OCI-LY1 (cell line): ENCODE measurements at regions not wholly inside any gene's neighbourhood (a gene's known extent, or its start where the extent isn't known, plus 50 kb on each side); places are given as distances from the start of the nearest gene placed in this dataset.

Experiments
- H2AFZ ChIP-seq: fragments of 200-600 bp; sonication (generic), shearing (Covaris generic); 2 replicates; pipeline ENCODE4 v1.6.0; 2014; ENCODE audit warnings: antibody characterized with exemption, mild to moderate bottlenecking, low read length
- H3F3A ChIP-seq: fragments of 200-600 bp; sonication (generic), shearing (Covaris generic); 2 replicates; pipeline ENCODE4 v1.6.0; 2014; ENCODE audit warnings: mild to moderate bottlenecking, antibody characterized with exemption, low read length, moderate library complexity; ENCODE audit not compliant: insufficient read depth
- H3K27ac ChIP-seq: fragments of 200-600 bp; sonication (generic); 2 replicates; pipeline ENCODE4 v1.5.1; 2014; ENCODE audit warnings: low read length, mixed run types, mild to moderate bottlenecking, low read depth; ENCODE audit not compliant: poor library complexity, severe bottlenecking
- H3K27me3 ChIP-seq: fragments of 200-600 bp; sonication (generic); 2 replicates; pipeline ENCODE4 v1.6.0; 2014; ENCODE audit warnings: antibody characterized with exemption, mild to moderate bottlenecking, low read length, moderate library complexity; ENCODE audit not compliant: insufficient read depth
- H3K36me3 ChIP-seq: fragments of 200-600 bp; sonication (generic); 2 replicates; pipeline ENCODE4 v1.6.1; 2014; ENCODE audit warnings: mild to moderate bottlenecking, antibody characterized with exemption, low read length, moderate library complexity, mixed read lengths; ENCODE audit not compliant: insufficient read depth
- H3K4me1 ChIP-seq: fragments of 200-600 bp; sonication (generic); 2 replicates; pipeline ENCODE4 v1.5.1; 2014; ENCODE audit warnings: mild to moderate bottlenecking, low read length, moderate library complexity; ENCODE audit not compliant: insufficient read depth, severe bottlenecking
- H3K4me2 ChIP-seq: fragments of 200-600 bp; sonication (generic), shearing (Covaris generic); 2 replicates; pipeline ENCODE4 v1.6.1; 2014; ENCODE audit warnings: low read length
- H3K4me3 ChIP-seq: fragments of 200-600 bp; sonication (generic); 2 replicates; pipeline ENCODE4 v1.5.1; 2014; ENCODE audit warnings: low read length, low read depth, mild to moderate bottlenecking, mixed read lengths; ENCODE audit not compliant: poor library complexity, severe bottlenecking
- H3K79me2 ChIP-seq: fragments of 200-600 bp; shearing (Covaris generic); 2 replicates; pipeline ENCODE4 v1.6.1; 2016; ENCODE audit warnings: mixed run types, low read length, mixed read lengths; ENCODE audit not compliant: insufficient read depth
- H3K9ac ChIP-seq: fragments of 200-600 bp; sonication (generic), shearing (Covaris generic); 2 replicates; pipeline ENCODE4 v1.6.1; 2014; ENCODE audit warnings: mild to moderate bottlenecking, low read length, mixed read lengths
- H3K9me2 ChIP-seq: fragments of 200-600 bp; sonication (generic), shearing (Covaris generic); 2 replicates; pipeline ENCODE4 v1.6.1; 2014; ENCODE audit warnings: low read depth, mild to moderate bottlenecking, low read length, mixed read lengths
- H3K9me3 ChIP-seq: fragments of 200-600 bp; shearing (Covaris generic); 2 replicates; pipeline ENCODE4 v1.6.1; 2014; ENCODE audit warnings: low read length, mixed read lengths
- H4K20me1 ChIP-seq: fragments of 200-600 bp; sonication (generic), shearing (Covaris generic); 2 replicates; pipeline ENCODE4 v1.6.0; 2016; ENCODE audit warnings: mild to moderate bottlenecking, low read length; ENCODE audit not compliant: insufficient read depth
- EZH2 ChIP-seq: fragments of 200-600 bp; sonication (generic), shearing (Covaris generic); IDR thresholded peaks from 2 replicates; pipeline ENCODE4 v1.8.0; 2017; ENCODE audit warnings: borderline replicate concordance, mixed run types, mild to moderate bottlenecking, antibody characterized with exemption, low read length, moderate library complexity, mixed read lengths
- TF ChIP-seq, protein P1 (sequence below): fragments of 200-600 bp; sonication (generic), shearing (Covaris generic); IDR thresholded peaks from 2 replicates; pipeline ENCODE4 v1.5.1; 2017; ENCODE audit warnings: mild to moderate bottlenecking, antibody characterized with exemption, low read length, moderate library complexity, mixed read lengths

DNA sequence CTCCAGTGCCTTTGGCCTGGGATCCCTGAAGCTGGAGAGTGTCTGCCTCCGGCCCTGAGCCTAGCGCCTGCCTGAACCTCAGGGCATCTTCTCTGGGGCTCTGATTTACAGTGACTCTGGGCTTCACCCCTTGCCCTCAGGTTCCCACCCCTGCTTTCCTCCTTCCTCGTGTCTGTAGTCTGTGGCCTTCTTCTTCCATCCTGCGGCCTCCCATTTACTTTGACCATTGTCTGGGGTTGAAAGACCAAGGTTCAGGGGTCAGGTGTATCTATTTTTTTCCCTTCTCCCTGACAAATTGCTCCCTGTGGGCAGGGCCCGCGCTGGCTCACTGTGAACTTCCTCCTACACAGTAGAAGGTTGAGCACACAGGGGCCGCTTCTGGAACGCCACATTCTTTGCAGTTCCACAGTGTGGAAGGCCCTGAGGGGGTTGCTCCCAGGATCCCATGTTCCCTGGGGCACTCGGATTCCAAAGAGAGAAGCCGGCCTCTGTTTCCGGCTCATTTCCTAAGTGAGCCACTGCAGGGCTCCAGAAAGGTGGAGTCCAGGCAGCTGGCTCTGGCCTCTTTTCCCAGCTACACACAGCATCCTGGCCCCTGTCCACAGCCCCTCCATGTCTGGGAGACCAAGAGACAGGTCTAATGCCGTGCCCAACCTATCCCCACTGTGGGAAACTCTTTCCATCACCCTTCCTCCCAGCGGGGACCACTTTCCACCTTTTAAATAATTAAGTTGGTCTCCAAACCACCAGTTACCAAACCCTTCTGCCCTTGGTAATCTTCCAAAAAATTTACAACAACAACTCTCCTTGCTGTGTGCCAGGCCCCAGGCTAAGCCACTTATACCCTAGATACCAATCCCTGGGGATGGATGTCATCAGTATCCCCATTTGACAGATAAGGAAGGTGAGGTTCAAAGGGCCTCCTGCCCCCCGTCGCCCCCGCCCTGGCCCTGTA, 140.3 kb upstream of the IER5L start:
- Histone ChIP-seq H3K9me2 (no peaks in the 10 kb centered on the region), H3K36me3 (no peaks in the 10 kb centered on the region), H3K4me1 (peaks cover 8% of the 10 kb centered on the region), H3K27ac (no peak overlapping the region), H3F3A (no peaks in the 10 kb centered on the region), H3K79me2 (no peaks in the 10 kb centered on the region), H2AFZ (no peak overlapping the region), H4K20me1 (no peaks in the 10 kb centered on the region), H3K9ac (no peak overlapping the region), H3K4me2 (no peak overlapping the region), H3K4me3 (no peak overlapping the region), H3K9me3 (no peaks in the 10 kb centered on the region), H3K27me3 (peaks cover 12% of the 10 kb centered on the region; the same call in 1 of the 2 replicates)
- TF ChIP-seq, protein P1, sequence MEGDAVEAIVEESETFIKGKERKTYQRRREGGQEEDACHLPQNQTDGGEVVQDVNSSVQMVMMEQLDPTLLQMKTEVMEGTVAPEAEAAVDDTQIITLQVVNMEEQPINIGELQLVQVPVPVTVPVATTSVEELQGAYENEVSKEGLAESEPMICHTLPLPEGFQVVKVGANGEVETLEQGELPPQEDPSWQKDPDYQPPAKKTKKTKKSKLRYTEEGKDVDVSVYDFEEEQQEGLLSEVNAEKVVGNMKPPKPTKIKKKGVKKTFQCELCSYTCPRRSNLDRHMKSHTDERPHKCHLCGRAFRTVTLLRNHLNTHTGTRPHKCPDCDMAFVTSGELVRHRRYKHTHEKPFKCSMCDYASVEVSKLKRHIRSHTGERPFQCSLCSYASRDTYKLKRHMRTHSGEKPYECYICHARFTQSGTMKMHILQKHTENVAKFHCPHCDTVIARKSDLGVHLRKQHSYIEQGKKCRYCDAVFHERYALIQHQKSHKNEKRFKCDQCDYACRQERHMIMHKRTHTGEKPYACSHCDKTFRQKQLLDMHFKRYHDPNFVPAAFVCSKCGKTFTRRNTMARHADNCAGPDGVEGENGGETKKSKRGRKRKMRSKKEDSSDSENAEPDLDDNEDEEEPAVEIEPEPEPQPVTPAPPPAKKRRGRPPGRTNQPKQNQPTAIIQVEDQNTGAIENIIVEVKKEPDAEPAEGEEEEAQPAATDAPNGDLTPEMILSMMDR, result no peak
- no peak for TF ChIP-seq EZH2

DNA sequence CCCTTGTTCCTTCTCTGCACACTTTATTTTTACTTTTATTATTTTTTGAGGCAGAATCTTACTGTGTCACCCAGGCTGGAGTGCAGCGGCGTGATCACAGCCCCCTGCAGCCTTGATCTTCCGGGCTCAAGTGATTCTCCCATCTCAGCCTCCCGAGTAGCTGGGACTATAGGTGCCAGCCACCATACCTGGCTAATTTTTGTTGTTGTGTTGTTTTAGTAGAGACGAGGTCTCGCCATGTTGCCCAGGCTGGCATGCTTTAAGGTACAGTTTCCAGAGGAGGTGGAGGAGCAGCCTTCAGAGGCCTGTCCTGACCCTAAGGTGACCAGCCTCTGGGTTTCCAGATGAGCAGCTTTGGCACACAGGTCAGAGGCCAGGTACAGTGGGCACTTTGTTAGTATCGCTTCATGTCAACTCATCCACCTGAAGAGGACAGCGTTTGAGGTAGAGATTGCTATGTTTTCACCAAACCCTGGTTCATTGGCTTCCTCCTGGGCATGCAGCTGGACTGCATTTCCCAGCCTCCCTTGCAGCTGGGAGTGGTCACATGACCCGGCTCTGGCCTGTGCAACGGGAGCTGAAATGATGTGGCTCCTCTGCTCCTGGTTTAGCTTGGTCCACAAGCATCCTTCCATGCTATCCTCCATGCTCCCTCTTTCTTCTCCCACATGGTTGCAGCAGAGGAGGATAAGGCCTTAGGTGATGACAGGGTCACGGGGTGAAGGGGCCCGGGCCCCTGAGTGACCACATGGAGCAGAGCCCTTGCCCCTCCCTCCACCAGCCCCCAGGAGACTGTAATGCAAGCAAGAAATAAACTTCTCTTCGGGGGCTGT, 139.3 kb upstream of the IER5L start:
- Histone ChIP-seq H3K79me2 (no peaks in the 10 kb centered on the region), H3K4me1 (peaks cover 8% of the 10 kb centered on the region), H3K4me2 (no peak overlapping the region), H3K4me3 (no peak overlapping the region), H3K9me2 (no peaks in the 10 kb centered on the region), H2AFZ (no peak overlapping the region), H3F3A (no peaks in the 10 kb centered on the region), H3K9ac (no peak overlapping the region), H3K27me3 (peaks cover 12% of the 10 kb centered on the region; the same call in 1 of the 2 replicates), H3K36me3 (no peaks in the 10 kb centered on the region), H4K20me1 (no peaks in the 10 kb centered on the region), H3K27ac (no peak overlapping the region), H3K9me3 (no peaks in the 10 kb centered on the region)
- TF ChIP-seq EZH2, result no peak
- TF ChIP-seq, protein P1, result no peak

DNA sequence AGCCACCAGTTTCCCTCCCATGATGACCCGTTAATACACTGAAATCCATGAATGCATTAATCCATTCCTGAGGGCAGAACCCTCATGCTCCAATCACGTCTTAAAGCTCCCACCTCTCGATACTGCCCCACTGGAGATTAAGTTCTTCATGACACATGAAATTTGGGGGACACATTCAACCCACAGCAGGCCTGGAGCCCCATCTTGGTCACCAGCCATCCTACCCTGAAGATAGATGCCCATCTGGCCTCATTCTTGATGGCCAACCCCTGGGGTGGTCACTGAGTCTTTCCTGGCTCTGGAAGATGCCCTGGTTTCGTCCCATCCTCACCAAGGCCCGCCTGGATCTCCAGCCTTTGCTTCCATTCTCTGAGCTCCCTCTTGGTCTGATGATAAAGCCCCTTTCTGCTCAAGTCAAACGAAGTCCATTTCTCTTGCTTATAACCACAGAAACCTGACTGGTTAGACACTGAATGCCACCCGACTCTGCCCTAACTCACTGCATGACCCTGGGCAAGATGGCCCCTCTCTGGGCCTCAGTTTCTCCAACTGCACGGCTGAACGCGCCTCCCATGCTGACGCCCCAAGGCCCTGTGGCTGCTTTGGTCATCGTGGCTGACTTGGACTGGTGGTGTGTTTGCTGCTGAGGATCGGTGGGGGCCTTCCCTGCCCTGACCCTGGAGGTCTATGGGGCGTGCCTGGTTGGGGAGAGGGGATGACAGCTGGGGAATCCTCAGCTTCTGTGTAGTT, 138.4 kb upstream of the IER5L start:
- no peaks in the 10 kb centered on the region for H3F3A ChIP-seq
- no peak overlapping the region for H3K4me2 ChIP-seq
- H2AFZ ChIP-seq, result no peak overlapping the region
- H3K4me1 ChIP-seq, result peaks cover 8% of the 10 kb centered on the region
- H3K27me3 ChIP-seq, result peaks cover 12% of the 10 kb centered on the region; the same call in 1 of the 2 replicates
- no peaks in the 10 kb centered on the region for H3K36me3 ChIP-seq
- no peak for TF ChIP-seq EZH2
- TF ChIP-seq, protein P1, result no peak
- no peak overlapping the region for H3K9ac ChIP-seq
- no peak overlapping the region for H3K27ac ChIP-seq
- H4K20me1 ChIP-seq, result no peaks in the 10 kb centered on the region
- H3K79me2 ChIP-seq, result no peaks in the 10 kb centered on the region
- no peaks in the 10 kb centered on the region for H3K9me2 ChIP-seq
- no peak overlapping the region for H3K4me3 ChIP-seq
- no peaks in the 10 kb centered on the region for H3K9me3 ChIP-seq
